ENCODE measurements at regions not wholly inside any gene's neighbourhood (a gene's known extent, or its start where the extent isn't known, plus 50 kb on each side); places are given as distances from the start of the nearest gene placed in this dataset.
"Not testable (repeated sequence)": the region's sequence is repeated elsewhere in the genome, so short reads cannot be mapped to it uniquely, and the experiment has no call there.

DNA sequence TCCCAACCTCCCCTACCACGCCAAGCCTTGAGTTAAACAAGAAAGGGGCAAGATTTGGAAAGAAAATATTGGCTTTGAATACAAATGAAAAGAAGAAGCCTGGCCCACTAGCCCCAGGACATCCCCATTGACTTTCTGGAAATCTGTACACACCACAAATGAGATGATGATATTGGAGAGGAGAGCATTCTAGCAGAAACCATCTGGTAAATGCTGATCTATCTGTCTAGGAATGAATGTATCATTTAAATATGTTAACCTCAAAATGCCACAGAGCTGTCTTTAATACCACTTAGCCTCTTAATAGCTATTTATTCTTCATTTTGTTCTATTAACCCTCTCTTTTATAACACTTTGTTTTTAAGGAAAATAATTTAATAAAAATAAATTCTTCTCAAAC is 270.2 kb upstream of the PDE4D start:
- peak in 1 of 2 experiments; percentile 13 for DNase-seq

DNA sequence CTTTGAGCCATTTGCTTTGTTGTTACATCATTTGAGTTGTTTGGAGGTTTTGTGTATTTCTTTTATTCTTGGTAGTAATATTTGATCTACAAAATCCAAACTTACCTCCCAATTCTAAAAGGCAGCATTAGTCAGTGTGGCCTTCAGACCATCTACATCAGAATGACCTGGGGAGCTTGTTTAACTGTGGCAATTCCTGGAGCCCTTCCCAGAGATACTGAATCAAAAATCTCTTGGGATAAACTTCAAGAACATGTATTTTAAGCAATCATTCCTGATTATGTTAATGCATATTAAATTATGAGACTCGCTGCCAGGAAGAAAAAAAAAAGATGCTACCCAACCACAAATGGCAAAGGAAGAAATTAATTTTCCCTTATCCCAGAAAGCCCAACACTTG is 268.9 kb upstream of the PDE4D start:
- no peak for DNase-seq

DNA sequence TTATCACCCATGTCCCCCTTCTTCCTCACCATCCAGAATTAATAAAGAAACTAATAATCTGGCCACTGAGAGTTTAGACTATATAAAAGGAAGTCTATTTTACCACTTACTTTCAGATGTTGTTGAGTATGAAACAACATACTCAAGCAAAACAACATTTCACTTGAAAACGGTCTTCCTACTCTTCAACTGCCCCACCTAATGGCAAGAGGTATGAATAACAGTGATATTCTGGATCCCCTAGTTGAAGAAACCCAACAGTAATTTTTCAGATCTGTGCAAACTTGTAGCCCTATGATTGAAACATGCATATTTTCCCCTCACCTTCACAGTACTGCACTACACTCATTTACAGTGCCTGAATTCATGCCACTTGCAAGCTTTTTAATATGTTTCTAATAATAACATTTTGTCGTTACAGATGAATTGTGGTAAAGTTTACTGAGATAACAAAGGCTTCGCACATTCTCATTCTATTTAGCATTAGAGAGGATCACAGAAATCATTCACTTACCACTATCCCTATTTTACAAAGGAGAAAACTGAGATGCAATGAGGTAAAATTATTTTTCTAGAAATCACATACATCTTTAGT is 267.9 kb upstream of the PDE4D start:
- peak; percentile 13 to 56 for DNase-seq

DNA sequence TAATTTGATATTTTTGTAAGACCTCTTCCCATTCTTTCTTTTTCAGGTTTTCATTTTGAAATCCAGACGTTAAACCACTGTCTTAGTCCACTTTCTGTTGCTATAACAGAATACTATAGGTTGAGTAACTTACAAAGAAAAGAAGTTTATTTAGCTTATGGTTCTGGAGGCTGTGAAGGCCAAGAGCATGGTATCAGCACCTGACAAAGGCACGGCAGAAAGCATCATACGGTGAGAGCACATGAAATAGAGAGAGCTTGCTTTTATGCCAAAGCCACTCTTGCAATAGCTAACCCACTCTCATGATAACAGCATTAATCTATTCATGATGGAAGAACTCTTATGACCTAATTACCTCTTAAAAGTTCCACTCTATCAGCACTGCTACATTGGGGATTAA is 255.6 kb upstream of the PDE4D start:
- no peak for DNase-seq

DNA sequence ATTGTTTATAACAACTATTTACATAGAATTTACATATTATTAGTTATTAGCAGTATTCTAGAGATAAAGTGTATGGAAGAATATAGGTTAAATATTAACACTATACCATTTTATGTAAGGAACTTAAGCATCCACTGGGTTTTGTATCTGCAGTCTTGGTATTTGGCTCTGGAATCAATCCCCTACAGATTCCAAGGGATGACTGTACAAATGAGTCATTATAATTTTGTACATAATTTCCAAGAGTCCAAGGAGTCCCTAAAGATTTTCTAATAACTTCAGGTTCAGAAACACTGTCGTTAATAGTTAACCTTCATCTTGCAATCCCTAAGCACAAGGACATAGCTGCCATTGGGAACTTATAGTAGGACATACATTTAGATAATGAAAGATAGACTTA is 254.8 kb upstream of the PDE4D start:
- no peak for DNase-seq

DNA sequence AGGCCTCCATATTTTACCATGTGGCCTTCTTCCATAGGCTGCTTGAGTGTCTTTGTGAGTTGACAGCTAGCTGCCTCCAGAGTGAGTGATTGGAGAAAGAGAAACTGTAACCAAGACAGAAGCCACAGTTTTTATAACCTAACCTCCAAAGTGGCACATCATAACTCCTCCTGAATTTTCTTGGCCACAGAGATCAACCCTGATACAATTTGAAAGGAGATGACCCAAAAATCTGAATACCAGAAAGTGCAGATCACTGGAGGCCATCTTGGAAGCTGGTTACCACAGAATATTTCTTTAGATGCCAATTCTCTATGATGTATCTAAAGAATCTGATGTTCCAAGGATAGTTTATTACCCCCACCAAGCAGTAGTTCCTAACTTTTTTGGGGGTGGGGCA is 254.3 kb upstream of the PDE4D start:
- no peak for DNase-seq

DNA sequence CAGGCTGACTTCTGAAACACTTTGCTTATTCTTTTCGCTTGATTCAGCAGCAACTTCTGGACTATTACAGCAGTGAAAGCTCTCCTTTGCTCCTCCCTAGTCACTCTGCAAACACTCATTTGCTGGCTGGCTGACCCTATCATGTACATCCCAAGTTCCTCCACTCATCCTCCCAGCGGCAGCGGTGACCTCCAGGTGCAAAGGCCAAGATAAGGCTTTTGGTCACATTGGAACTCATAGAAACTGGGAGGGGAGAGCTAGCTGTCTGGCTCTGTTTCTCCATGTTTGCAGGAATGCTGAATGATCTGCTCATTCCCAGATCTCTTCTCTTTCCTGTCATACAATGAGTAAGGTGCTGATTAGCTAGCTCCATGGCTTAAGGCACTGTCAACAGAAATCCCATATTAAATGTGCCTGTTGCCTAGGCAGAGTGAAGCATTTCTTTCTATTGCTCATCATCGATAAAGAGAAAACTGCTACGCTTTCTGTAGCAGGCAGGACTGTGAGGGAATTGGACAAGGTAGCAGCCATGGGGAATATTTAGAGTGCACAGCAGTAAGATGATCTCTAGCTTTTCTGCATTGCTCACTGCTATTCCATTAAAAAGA is 250.5 kb upstream of the PDE4D start:
- no peak for DNase-seq

DNA sequence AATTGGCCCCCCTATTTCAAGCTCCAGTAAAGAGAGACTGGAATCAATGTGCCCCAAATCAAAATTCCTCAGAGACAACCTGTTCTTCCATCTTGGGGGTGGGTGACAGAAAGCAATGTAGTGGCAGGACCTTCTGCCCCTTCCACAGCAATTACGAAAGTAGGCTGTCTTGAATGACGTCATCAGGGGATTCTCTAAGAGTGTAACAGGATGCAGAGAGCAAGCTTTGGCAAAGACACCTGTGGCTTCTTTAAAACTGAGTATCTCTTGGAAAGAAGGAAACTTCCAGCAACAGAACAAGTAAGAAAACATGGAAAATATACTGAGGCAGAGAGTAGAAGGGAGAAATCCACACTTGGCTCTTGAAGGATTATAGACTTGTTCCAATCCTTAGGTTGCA is 247.6 kb upstream of the PDE4D start:
- DNase-seq = no peak

DNA sequence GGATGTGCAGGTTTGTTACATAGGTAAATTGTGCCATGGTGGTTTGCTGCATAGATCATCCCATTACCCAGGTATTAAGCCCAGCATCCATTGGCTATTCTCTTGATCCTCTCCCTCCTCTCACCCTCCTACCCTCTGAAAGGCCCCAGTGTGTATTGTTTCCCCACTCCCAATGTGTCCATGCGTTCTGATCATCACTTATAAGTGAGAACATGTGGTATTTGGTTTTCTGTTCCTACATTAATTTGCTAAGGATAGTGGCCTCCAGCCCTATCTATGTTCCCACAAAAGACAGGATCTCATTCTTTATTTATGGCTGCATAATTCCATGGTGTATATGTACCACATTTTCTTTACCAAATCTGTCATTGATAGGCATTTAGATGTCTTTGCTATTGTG is 243.3 kb upstream of the PDE4D start:
- no peak for DNase-seq

DNA sequence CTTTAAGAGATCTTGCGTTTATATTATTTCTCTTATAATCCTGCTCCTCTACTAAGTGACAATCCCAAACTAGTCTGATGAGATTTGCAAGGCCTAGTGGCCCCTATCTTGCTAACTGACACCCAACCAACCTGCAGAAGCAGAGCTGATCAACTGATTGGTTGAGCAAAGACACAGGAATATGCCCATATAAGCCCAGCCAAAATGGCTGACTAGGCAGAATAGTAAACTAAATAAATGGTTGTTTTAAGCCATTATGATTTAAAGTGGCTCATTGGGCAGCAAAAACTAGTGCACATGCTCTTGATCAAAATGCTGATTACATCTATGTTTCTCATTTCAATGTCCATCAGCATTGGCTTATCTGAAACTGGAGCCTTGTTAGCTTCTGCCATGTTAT is 238.0 kb upstream of the PDE4D start:
- no peak for DNase-seq

DNA sequence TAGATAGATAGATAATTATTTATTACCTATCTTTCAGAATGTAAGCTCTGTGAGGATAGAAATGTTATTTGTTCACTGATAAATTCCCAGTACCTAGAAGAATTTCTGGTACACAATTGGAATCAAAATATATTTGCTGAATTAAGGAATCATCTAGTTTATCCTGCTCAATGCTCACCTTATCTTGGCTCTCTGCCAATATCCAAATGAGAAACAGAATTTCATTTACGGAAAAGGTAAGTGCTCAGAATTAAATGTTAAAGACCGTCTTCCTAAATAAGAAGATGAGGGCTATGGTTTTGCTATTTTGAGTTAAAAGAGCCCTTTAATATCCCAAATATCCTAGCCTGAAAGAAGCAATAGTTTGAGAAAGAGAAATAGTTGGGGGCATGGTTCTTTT is 232.1 kb upstream of the PDE4D start:
- no peak for DNase-seq

DNA sequence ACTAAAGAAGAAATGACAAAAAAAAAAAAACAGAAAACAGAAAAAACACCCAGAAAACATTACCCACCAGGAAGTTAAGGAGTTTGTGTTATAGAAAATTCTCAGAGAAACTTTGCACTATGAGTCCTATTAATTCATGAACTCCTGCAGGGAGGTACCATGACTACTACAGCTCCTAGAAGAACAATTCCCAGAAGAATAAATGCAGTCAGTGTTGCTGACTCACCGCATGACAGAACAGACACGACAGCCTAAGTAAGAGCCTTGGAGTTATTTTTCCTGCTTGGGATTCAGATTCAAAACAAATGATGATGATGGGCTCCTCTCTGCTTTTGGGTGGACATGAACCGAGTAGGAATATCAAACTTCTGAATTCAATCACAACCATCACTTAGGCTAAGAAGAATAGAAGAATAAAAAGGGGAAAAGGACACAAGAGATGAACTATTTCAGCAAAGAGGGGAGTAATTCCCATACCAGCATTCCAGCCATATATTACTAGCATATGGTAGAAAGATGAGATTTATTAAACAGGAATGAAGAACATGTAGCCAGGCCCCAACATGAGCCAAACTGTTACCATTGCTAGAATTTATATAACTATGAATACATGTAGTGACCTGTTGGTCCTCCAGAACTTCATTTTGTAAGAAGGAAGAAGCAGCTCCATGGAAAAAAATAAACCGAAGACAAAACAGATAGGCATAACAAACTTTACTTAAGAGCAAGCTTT is 209.6 kb upstream of the PDE4D start:
- no peak for DNase-seq

DNA sequence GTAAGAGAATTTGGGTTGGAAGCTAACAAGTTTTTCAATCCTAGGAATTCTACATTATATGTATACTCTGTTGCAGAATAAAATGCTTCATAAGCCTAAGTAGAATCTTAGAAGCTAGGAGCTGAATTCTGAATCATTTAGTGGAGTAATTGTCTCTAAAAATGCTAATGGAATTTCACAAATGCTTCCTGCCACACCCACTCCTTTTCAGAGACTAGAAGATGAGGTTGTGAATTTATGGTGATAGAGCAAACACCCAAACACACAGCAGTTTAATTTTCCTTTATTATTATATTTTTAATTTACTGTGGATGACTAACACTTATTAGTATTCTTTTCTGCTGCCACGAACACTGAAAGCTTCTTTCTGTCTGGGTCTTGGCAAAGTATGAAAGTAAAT is 208.0 kb upstream of the PDE4D start:
- no peak for DNase-seq

DNA sequence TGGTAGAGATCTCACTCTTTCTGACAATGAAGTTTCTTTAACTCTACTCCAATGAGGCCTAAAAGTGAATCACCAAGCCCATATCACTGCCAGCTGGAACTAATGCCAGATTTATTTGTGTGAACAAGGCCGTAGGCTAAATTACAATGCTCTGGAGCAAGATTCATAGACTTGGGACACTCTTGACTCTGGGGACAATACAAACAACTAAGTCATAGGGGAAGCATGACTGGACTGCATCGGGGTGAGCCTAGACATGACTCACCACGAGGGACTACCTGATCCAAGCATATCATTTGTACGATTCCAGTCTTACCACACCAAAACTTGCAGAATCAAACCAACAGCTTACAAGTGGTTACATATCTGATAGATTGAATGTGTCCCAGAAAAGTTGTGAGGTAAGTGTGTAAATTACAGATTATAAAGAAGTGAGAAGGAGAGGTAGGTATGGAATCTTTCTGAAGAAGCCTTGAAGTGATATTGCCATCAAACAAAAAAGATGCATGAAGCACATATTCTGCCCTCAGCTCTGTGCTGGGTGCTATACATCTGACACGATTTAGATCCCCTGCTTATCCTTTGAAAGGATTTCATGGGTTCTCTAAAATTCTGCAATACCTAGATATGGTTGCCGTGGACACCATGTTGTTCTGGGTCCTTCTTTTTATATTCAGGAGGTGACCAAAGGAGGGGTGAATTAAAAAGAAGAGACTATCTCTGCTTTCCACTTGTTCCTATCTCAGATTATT is 199.3 kb upstream of the PDE4D start:
- DNase-seq = peak in 1 of 2 experiments; percentile 38

DNA sequence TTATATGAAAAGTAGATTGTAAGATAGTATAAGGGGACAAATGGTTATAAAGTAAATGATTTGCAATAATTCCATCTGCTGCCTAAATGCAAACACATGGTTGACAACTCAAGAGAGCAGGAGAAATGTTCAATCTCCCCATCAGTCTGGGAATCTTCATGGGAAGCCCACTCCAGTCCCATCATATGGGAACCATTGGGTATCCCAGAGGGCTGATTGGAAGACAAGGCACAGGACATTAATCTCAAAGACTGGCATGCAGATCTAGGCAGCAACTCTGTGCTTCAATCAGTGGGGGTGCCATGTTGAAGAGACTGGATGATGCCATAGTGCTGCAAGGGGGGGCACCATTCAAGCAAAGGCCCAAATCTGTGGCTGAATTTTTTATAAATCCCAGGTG is 193.1 kb upstream of the PDE4D start:
- no peak for DNase-seq

DNA sequence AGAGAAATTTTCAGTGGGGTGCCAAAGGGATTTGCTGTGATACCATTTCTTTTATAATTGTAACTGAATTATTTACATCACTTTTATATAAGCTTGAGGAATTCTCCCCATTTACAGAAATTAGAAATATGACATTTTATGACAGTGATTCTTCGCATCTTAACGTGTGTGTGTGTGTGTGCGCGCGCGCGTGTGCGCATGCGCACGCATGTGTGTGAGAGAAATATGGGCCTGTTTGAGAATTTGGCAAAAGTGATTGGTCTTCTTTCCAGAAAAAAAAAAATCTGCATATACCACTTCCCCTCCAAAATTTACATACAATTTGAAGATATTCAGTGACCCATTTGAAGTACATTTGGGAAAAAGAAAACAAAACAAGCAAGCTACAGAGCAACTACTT is 190.7 kb upstream of the PDE4D start:
- DNase-seq = no peak

DNA sequence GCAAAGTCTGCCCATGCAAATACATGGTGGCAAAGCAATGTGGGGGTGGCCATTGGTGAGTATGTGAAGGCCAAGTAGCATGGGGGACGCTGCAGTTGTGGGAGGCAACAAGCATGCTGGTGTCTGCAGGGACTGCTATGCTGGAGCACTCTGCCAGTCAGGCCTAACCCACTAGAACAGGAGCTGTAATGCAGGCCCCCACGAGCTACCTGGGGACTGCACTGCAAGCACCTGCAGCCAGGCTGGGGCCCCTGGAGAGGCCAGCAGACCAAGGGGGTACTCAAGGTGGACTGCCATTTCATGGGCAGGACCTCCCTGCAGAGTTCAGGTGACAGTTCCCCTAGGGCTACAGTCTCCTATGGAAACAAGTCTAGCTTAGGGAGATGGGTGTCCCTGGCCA is 183.8 kb upstream of the PDE4D start:
- DNase-seq = no peak

DNA sequence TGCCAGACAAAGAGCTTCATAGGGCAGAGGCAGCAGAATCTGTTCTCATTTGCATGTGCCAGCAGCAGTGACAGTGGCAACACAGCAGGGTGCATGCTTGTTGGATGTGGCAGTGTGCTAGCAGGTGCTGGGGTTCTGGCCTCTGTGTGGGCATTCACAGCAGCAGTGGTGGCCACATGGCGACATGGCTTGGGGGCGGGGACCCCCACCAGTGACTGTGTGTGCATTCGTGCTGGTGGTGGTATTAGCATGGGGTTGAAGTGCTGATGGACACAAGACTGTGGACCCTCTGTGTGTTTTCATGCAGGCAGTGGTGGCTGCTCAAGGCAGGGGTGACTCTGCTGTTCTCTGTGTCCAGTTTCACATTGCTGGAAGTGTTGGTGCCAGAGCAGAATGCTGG is 183.2 kb upstream of the PDE4D start:
- no peak for DNase-seq

DNA sequence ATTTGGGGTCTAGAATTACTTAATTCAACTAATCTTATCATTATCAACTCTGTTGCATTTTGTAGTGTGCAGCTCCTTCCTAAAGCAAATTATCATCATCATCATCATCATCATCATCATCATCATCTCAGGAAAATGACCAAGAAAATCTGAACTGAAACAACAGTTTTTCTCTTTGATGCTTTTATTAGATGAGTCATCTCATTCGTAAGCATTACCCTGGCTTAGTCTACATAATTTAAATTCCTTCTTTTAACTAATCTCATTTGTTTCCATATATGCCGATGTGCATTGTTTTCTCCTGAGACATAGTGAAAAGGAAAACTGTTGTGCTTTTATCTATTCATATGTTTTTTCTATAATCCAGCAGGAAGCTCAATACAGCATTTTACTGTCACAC is 173.0 kb upstream of the PDE4D start:
- DNase-seq = no peak

DNA sequence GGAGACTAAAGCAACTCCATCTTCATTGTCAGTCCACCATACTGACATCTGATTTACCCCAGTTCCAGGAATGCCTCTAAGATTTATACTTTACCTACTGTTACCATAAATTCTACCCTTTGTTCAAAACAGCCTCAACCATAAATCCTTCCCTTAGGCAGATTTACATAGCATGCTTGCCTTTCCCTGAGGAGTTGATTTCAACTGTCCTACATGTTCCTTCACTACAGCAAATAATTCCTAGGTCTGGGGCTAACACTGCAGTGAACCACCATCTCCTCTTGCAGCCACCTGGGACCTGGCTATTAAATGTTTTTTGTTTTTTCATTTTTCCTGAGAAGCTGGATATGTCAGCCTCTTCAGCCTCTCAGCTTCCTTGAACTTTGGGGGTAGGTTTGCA is 166.9 kb upstream of the PDE4D start:
- DNase-seq = no peak

DNA sequence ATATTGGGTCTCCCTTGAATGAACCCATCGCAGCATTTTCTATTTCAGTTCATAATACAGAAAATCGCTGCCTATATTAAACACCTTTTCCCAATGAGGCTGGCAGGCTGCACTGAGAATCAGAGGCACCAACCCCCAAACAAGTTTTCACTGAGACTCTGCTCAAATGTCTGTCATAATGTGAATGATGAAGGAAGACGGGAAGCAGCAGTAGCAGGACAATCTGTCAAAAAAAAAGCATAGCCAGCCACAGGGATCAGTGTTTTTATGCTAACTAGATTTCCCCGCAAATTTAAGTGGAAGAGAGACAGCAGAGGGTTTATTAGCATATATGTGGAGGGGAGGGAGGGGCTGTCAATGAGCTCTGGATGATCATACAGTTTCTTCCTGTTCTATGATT is 162.7 kb upstream of the PDE4D start:
- no peak for DNase-seq

DNA sequence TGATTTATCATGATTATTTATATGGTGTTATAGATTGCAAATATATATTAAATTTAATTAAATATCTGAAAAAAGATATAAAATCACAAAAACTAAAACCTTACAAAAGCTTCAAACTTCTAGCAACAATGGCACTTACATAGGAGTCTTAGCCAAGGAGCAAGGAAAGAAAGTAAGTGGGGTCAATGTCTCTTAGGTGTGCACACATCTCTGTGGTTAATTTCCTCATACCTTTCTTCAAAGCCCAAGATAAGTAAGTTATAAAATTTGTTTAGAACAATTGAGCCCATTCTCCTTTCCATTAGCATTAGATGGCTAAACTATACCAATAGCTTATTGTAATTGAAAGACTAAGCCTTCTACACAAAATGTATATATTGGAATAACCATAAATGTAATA is 161.6 kb upstream of the PDE4D start:
- DNase-seq = no peak

DNA sequence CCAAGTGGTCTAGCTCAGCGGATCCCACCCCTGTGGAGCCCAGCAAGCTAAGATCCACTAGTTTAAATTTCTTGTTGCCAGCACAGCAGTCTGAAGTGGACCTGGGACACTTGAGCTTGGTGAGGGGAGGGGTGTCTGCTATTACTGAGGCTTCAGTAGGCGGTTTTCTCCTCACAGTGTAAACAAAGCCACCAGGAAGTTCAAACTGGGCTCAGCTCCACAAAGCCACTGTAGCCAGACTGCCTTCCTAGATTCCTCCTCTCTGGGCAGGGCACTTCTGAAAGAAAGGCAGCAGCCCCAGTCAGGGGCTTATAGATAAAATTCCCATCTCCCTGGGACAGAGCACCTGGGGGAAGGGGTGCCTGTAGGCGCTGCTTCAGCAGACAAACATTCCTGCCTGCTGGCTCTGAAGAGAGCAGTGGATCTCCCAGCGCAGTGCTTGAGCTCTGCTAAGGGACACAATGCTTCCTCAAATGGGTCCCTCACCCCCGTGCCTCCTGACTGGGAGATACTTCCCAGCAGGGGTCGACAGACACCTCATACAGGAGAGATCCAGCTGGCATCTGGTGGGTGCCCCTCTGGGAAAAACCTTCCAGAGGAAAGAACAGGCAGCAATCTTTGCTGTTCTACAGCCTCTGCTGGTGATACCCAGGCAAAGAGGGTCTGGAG is 148.6 kb upstream of the PDE4D start:
- not testable (repeated sequence) for DNase-seq
